ENCODE measurements at regions not wholly inside any gene's neighbourhood (a gene's known extent, or its start where the extent isn't known, plus 50 kb on each side); places are given as distances from the start of the nearest gene placed in this dataset.
"Not testable (repeated sequence)": the region's sequence is repeated elsewhere in the genome, so short reads cannot be mapped to it uniquely, and the experiment has no call there.

DNA sequence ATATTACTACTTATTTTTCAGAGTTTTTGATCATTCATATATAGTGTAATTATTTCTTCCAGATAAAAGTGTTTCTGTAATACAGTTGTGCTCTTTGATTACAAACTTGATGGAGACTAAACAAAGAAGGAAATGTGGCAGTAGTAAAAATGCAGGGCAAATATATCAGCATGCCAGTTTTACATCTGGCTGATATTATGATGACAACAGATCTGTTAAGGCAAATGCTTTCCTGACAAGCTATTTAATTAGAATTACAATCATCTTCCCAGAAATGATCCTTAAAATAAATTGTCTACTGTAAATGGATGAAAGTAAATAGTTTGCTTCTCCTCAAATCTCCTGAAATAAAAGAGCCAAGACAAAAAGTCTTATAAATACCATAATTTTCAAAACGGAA lies 1659.8 kb downstream of the BRINP3 start:
- Mint-ChIP-seq H3K36me3 (no peaks in the 10 kb centered on the region), H3K4me1 (ENCODE audit: unreplicated experiment) (peaks cover 15% of the 10 kb centered on the region), H3K27ac (no peak overlapping the region), H3K4me3 (no peak overlapping the region), H3K9me3 (no peaks in the 10 kb centered on the region), H3K27me3 (no peaks in the 10 kb centered on the region)
- no peak for TF ChIP-seq CTCF (conservative IDR thresholded peaks at IDR 0.05)
- DNase-seq (ENCODE audit: extremely low spot score, unreplicated experiment) = no peak

GRCh38 chr1:188822248-188822647 lies 1655.4 kb downstream of the BRINP3 start:
- Mint-ChIP-seq H3K36me3 (no peaks in the 10 kb centered on the region), H3K9me3 (no peaks in the 10 kb centered on the region), H3K27ac (no peak overlapping the region), H3K27me3 (no peaks in the 10 kb centered on the region), H3K4me3 (no peak overlapping the region), H3K4me1 (ENCODE audit: unreplicated experiment) (peaks cover 15% of the 10 kb centered on the region)
- DNase-seq (ENCODE audit: extremely low spot score, unreplicated experiment) = no peak
- TF ChIP-seq CTCF (conservative IDR thresholded peaks at IDR 0.05) = no peak

DNA sequence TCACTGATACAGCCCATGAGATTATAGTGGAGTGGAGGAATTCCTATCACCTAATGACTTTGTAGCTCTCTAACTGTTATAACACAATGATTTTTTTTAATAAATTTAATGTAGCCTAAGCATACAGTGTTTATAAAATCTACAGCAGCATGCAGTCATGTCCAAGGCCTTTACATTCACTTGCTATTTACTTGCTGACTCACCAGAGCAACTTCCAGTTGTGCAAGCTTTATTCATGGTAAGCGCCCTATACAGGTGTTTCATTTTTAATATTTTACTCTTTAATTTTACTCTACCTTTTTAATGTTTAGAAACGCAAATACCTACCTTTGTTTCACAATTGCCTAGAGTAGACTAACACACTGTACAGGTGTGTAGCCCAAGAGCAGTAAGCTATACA lies 1652.2 kb downstream of the BRINP3 start:
- H3K36me3 Mint-ChIP-seq = no peaks in the 10 kb centered on the region
- H3K27me3 Mint-ChIP-seq = no peaks in the 10 kb centered on the region
- no peak for TF ChIP-seq CTCF (conservative IDR thresholded peaks at IDR 0.05)
- peaks cover 10% of the 10 kb centered on the region for H3K4me1 Mint-ChIP-seq (ENCODE audit: unreplicated experiment)
- no peak overlapping the region for H3K27ac Mint-ChIP-seq
- DNase-seq (ENCODE audit: extremely low spot score, unreplicated experiment) = no peak
- H3K4me3 Mint-ChIP-seq = no peak overlapping the region
- H3K9me3 Mint-ChIP-seq = no peaks in the 10 kb centered on the region

DNA sequence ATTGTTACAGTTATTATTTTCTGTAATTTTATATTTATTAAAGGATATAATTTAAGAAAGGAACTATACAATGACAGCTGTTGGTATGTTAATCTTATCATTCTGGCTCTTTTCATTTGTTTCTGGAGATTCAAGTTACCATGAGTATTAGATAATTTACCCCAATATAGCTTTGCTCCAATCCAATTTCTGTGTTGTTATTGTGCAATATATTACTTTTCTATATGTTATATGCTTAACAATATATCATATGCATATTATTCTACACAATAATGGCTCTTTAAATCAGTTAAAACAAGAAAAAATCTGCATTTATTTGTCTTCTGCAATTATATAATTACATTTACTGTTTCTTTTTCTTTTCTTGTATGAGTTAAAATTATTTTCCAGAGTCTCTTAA lies 1650.9 kb downstream of the BRINP3 start:
- Mint-ChIP-seq H3K27ac (no peak overlapping the region), H3K27me3 (no peaks in the 10 kb centered on the region), H3K4me3 (no peak overlapping the region), H3K36me3 (no peaks in the 10 kb centered on the region), H3K4me1 (ENCODE audit: unreplicated experiment) (peaks cover 9% of the 10 kb centered on the region), H3K9me3 (no peaks in the 10 kb centered on the region)
- no peak for TF ChIP-seq CTCF (conservative IDR thresholded peaks at IDR 0.05)
- no peak for DNase-seq (ENCODE audit: extremely low spot score, unreplicated experiment)

DNA sequence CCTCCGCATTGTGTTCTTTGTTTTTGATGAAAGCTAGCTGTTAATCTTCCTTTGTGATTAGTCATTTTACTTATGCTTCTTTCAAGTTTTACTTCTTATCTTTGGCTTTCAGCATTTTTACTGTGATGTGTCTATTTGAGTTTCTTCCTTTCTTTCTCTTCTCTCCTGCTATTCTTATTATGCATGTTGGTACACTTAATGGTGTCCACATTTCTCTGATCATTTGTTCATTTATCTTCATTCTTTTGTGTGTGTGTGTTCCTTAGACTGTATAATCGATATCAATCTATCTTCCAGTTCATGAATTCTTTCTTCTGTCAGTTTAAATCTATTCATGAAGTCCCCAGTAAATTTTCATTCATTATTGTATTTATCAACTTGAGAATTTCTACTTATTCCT lies 1650.3 kb downstream of the BRINP3 start:
- no peak for DNase-seq (ENCODE audit: extremely low spot score, unreplicated experiment)
- H3K27me3 Mint-ChIP-seq = no peaks in the 10 kb centered on the region
- H3K9me3 Mint-ChIP-seq = no peaks in the 10 kb centered on the region

DNA sequence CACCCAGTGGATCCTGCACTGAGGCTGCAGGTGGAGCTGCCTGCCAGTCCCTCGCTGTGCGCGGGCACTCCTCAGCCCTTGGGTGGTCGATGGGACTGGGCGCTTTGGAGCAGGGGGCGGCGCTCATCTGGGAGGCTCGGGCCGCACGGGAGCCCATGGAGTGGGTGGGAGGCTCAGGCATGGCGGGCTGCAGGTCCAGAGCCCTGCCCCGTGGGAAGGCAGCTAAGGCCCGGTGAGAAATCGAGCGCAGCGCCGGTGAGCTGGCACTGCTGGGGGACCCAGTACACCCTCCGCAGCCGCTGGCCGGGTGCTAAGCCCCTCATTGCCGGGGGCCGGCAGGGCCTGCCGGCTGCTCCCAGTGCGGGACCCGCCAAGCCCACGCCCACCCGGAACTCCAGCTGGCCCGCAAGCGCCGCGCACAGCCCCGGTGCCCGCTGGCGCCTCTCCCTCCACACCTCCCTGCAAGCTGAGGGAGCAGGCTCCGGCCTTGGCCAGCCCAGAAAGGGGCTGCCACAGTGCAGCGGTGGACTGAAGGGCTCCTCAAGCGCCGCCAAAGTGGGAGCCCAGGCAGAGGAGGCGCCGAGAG lies 1636.5 kb downstream of the BRINP3 start:
- not testable (repeated sequence) for DNase-seq (ENCODE audit: extremely low spot score, unreplicated experiment); H3K4me3 Mint-ChIP-seq; H3K27me3 Mint-ChIP-seq; H3K9me3 Mint-ChIP-seq; H3K27ac Mint-ChIP-seq; H3K36me3 Mint-ChIP-seq; H3K4me1 Mint-ChIP-seq (ENCODE audit: unreplicated experiment)

More for the DNA sequence above, 1650.3 kb downstream of the BRINP3 start:
- Mint-ChIP-seq H3K4me1 (ENCODE audit: unreplicated experiment) (peaks cover 3% of the 10 kb centered on the region), H3K27ac (no peak overlapping the region), H3K36me3 (no peaks in the 10 kb centered on the region), H3K4me3 (no peak overlapping the region)
- no peak for TF ChIP-seq CTCF (conservative IDR thresholded peaks at IDR 0.05)

Measured in type B pancreatic cell (in vitro differentiated cells).